H9 (cell line): ENCODE measurements at regions not wholly inside any gene's neighbourhood (a gene's known extent, or its start where the extent isn't known, plus 50 kb on each side); places are given as distances from the start of the nearest gene placed in this dataset.

Experiments used
- DNase-seq: peaks from one replicate; pipeline ENCODE4 v3.0.0-alpha.2; 2017
- H2AFZ ChIP-seq: one replicate; pipeline ENCODE4 v1.6.1; 2013; ENCODE audit warnings: mild to moderate bottlenecking, low read length, control low read depth, moderate library complexity
- H2AK5ac ChIP-seq: 2 replicates; pipeline ENCODE4 v1.6.1; 2013; ENCODE audit warnings: low read length, control low read depth, mixed read lengths; ENCODE audit not compliant: insufficient read length
- H2BK120ac ChIP-seq: one replicate; pipeline ENCODE4 v1.6.1; 2013; ENCODE audit warnings: low read depth, mild to moderate bottlenecking, low read length, control low read depth, inconsistent platforms; ENCODE audit not compliant: poor library complexity, severe bottlenecking
- H2BK12ac ChIP-seq: 2 replicates; pipeline ENCODE4 v1.6.1; 2013; ENCODE audit warnings: low read length, control low read depth, mixed read lengths, low read depth; ENCODE audit not compliant: insufficient read length
- H2BK15ac ChIP-seq: 2 replicates; pipeline ENCODE4 v1.6.1; 2013; ENCODE audit warnings: low read depth, low read length, control low read depth
- H2BK20ac ChIP-seq: one replicate; pipeline ENCODE4 v1.6.1; 2013; ENCODE audit warnings: low read depth, mild to moderate bottlenecking, low read length, control low read depth, inconsistent platforms; ENCODE audit not compliant: poor library complexity, severe bottlenecking
- H2BK5ac ChIP-seq: 2 replicates; pipeline ENCODE4 v1.6.1; 2013; ENCODE audit warnings: low read length, control low read depth, mixed read lengths; ENCODE audit not compliant: insufficient read length
- H3K14ac ChIP-seq: 2 replicates; pipeline ENCODE4 v1.6.1; 2013; ENCODE audit warnings: low read length, control low read depth; ENCODE audit not compliant: insufficient read depth
- H3K18ac ChIP-seq: 2 replicates; pipeline ENCODE4 v1.6.1; 2013; ENCODE audit warnings: low read depth, mild to moderate bottlenecking, mixed read lengths, low read length, control low read depth; ENCODE audit not compliant: insufficient read length
- H3K23ac ChIP-seq: 2 replicates; pipeline ENCODE4 v1.6.1; 2013; ENCODE audit warnings: low read length, control low read depth, mixed read lengths, low read depth; ENCODE audit not compliant: insufficient read length
- H3K23me2 ChIP-seq: 2 replicates; pipeline ENCODE4 v1.6.1; 2013; ENCODE audit warnings: low read depth, mild to moderate bottlenecking, mixed read lengths, low read length, control low read depth; ENCODE audit not compliant: insufficient read length, poor library complexity, severe bottlenecking
- H3K27ac ChIP-seq: 2 replicates; pipeline ENCODE4 v1.5.1; 2013; ENCODE audit warnings: low read length, control low read depth, mixed read lengths, low read depth; ENCODE audit not compliant: insufficient read length
- H3K27me3 ChIP-seq: 2 replicates; pipeline ENCODE4 v1.6.1; 2013; ENCODE audit warnings: low read length, control low read depth, inconsistent platforms; ENCODE audit not compliant: insufficient read depth
- H3K4ac ChIP-seq: 2 replicates; pipeline ENCODE4 v1.6.1; 2013; ENCODE audit warnings: low read depth, mild to moderate bottlenecking, control low read depth, inconsistent platforms, low read length, moderate library complexity
- H3K4me1 ChIP-seq: 2 replicates; pipeline ENCODE4 v1.6.1; 2013; ENCODE audit warnings: low read length, control low read depth, inconsistent platforms; ENCODE audit not compliant: insufficient read depth
- H3K4me2 ChIP-seq: 2 replicates; pipeline ENCODE4 v1.6.1; 2013; ENCODE audit warnings: low read length, control low read depth, mixed read lengths; ENCODE audit not compliant: insufficient read length, insufficient read depth
- H3K56ac ChIP-seq: 2 replicates; pipeline ENCODE4 v1.6.1; 2013; ENCODE audit warnings: low read depth, mild to moderate bottlenecking, mixed read lengths, low read length, control low read depth; ENCODE audit not compliant: insufficient read length
- H3K79me1 ChIP-seq: 2 replicates; pipeline ENCODE4 v1.6.1; 2013; ENCODE audit warnings: low read depth, mild to moderate bottlenecking, moderate library complexity, low read length, control low read depth, inconsistent platforms; ENCODE audit not compliant: insufficient read depth, poor library complexity, severe bottlenecking
- H3K79me2 ChIP-seq: 2 replicates; pipeline ENCODE4 v1.6.1; 2013; ENCODE audit warnings: low read length, control low read depth, inconsistent platforms; ENCODE audit not compliant: insufficient read depth
- H3K9ac ChIP-seq: 2 replicates; pipeline ENCODE4 v1.6.1; 2013; ENCODE audit warnings: low read length, control low read depth, mixed read lengths; ENCODE audit not compliant: insufficient read length; ENCODE audit errors: extremely low read depth
- H3K9me3 ChIP-seq: one replicate; pipeline ENCODE4 v1.6.1; 2013; ENCODE audit warnings: low read depth, low read length, inconsistent platforms; ENCODE audit not compliant: control insufficient read depth
- H3T11ph ChIP-seq: one replicate; pipeline ENCODE4 v1.6.1; 2013; ENCODE audit warnings: mild to moderate bottlenecking, low read length, control low read depth, inconsistent platforms
- H4K20me1 ChIP-seq: one replicate; pipeline ENCODE4 v1.6.1; 2013; ENCODE audit not compliant: control insufficient read depth, insufficient read length, insufficient read depth
- H4K5ac ChIP-seq: 2 replicates; pipeline ENCODE4 v1.6.1; 2013; ENCODE audit warnings: low read depth, mild to moderate bottlenecking, mixed read lengths, low read length, control low read depth; ENCODE audit not compliant: insufficient read length
- H4K8ac ChIP-seq: replicated peaks from 2 replicates; pipeline ENCODE4 v1.6.1; 2013; ENCODE audit warnings: low read length, control low read depth, mixed read lengths, low read depth; ENCODE audit not compliant: insufficient read length
- H4K91ac ChIP-seq: 2 replicates; pipeline ENCODE4 v1.6.1; 2013; ENCODE audit warnings: low read depth, mild to moderate bottlenecking, moderate library complexity, mixed read lengths, low read length, control low read depth; ENCODE audit not compliant: insufficient read length
- H3K27ac Mint-ChIP-seq, 3 experiments: 2 replicates in 2 of 3; 3 replicates in 1 of 3; pipeline ENCODE4 v1.8.0; 2020 to 2021; ENCODE audit warnings: mixed read lengths in 3 of 3, mild to moderate bottlenecking in 1 of 3, moderate library complexity in 1 of 3
- H3K27me3 Mint-ChIP-seq: 2 replicates; pipeline ENCODE4 v1.8.0; 2021; ENCODE audit warnings: low read depth, mild to moderate bottlenecking, moderate library complexity, mixed read lengths
- H3K36me3 Mint-ChIP-seq, 3 experiments: 2 replicates in 2 of 3; 3 replicates in 1 of 3; pipeline ENCODE4 v1.8.0; 2020 to 2021; ENCODE audit warnings: low read depth in 3 of 3, mixed read lengths in 3 of 3; ENCODE audit not compliant: insufficient read depth in 1 of 3
- H3K4me1 Mint-ChIP-seq, 2 experiments: 2 replicates each; pipeline ENCODE4 v1.8.0; 2020; ENCODE audit warnings: mixed read lengths in 2 of 2
- H3K4me3 Mint-ChIP-seq, 2 experiments: 2 replicates in 1 of 2; 3 replicates in 1 of 2; pipeline ENCODE4 v1.8.0; 2020 to 2021; ENCODE audit warnings: mild to moderate bottlenecking in 2 of 2, mixed read lengths in 2 of 2, moderate library complexity in 1 of 2
- H3K9me3 Mint-ChIP-seq, 2 experiments: 2 replicates in 1 of 2; 3 replicates in 1 of 2; pipeline ENCODE4 v1.8.0; 2020; ENCODE audit warnings: mild to moderate bottlenecking in 2 of 2, mixed read lengths in 2 of 2, moderate library complexity in 1 of 2
- WGBS: extraction: QIAGEN DNeasy Blood & Tissue Kit; methylation state at CpG from one replicate; pipeline ENCODE4 v1.1.7; 2013; ENCODE audit warnings: missing lambda C conversion rate, low lambda C conversion rate, mixed read lengths; ENCODE audit not compliant: insufficient read length; ENCODE audit errors: extremely low coverage; 5-methylcytosine and 5-hydroxymethylcytosine counted together
- TF ChIP-seq, protein P1 (sequence below): fragments of 200-600 bp; sonication (generic); conservative IDR thresholded peaks from 3 replicates; pipeline ENCODE4 v1.8.0; 2021; ENCODE audit warnings: antibody characterized with exemption, mild to moderate bottlenecking

DNA sequence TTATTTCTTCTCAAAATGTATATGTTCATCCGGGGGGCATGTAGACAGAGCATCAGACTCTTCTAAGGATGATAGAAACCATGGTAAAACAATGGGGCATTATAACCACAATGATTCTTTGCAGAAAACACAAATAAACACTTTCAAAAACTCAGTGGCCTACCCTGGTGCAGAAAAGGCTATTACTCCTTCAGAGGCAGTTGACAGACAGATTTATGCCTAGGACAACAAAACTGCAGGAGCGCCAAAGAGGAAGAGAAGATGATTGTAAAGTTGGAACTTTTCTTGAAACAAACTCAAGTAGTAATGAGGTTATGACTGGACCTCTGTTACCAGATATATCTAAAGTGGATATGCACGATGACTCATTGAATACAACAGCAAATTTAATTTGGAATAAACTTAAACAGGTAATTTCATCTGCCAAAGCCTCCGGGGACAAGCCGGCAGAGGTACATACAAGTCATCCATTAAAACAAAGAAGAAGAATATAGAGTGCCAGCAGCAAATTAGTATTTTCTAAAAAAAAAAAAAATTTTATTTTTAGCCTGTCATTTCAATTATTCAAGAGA, 1068.4 kb upstream of the INTU start:
- no peaks in the 10 kb centered on the region for H3K23me2 ChIP-seq
- H3K18ac ChIP-seq, result no peak overlapping the region
- no peaks in the 10 kb centered on the region for H3K79me2 ChIP-seq
- no peak overlapping the region for H3K9ac ChIP-seq
- H3K27me3 ChIP-seq, result no peaks in the 10 kb centered on the region
- H2BK120ac ChIP-seq, result no peak overlapping the region
- no peak overlapping the region for H2AFZ ChIP-seq
- H3T11ph ChIP-seq, result no peak overlapping the region
- H2BK12ac ChIP-seq, result no peak overlapping the region
- H2BK5ac ChIP-seq, result no peak overlapping the region
- H2BK15ac ChIP-seq, result no peak overlapping the region
- H3K56ac ChIP-seq, result no peak overlapping the region
- H3K27ac ChIP-seq, result no peak overlapping the region
- no peak overlapping the region for H2AK5ac ChIP-seq
- WGBS, result no CpG with 5 or more reads among the region's 5 CpGs
- no peak overlapping the region for H4K91ac ChIP-seq
- H3K4ac ChIP-seq, result no peak overlapping the region
- H3K4me1 ChIP-seq, result no peaks in the 10 kb centered on the region
- no peak overlapping the region for H4K8ac ChIP-seq
- no peak overlapping the region for H3K23ac ChIP-seq
- no peaks in the 10 kb centered on the region for H3K9me3 Mint-ChIP-seq
- H3K4me2 ChIP-seq, result no peak overlapping the region
- no peaks in the 10 kb centered on the region for H3K36me3 Mint-ChIP-seq
- no peak for DNase-seq
- H3K27me3 Mint-ChIP-seq, result no peaks in the 10 kb centered on the region
- no peaks in the 10 kb centered on the region for H3K9me3 ChIP-seq
- H4K20me1 ChIP-seq, result no peaks in the 10 kb centered on the region
- TF ChIP-seq, protein P1, sequence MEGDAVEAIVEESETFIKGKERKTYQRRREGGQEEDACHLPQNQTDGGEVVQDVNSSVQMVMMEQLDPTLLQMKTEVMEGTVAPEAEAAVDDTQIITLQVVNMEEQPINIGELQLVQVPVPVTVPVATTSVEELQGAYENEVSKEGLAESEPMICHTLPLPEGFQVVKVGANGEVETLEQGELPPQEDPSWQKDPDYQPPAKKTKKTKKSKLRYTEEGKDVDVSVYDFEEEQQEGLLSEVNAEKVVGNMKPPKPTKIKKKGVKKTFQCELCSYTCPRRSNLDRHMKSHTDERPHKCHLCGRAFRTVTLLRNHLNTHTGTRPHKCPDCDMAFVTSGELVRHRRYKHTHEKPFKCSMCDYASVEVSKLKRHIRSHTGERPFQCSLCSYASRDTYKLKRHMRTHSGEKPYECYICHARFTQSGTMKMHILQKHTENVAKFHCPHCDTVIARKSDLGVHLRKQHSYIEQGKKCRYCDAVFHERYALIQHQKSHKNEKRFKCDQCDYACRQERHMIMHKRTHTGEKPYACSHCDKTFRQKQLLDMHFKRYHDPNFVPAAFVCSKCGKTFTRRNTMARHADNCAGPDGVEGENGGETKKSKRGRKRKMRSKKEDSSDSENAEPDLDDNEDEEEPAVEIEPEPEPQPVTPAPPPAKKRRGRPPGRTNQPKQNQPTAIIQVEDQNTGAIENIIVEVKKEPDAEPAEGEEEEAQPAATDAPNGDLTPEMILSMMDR, result no peak
- H2BK20ac ChIP-seq, result no peak overlapping the region
- H3K4me1 Mint-ChIP-seq, result no peaks in the 10 kb centered on the region
- no peak overlapping the region for H3K14ac ChIP-seq
- no peak overlapping the region for H4K5ac ChIP-seq
- no peak overlapping the region for H3K4me3 Mint-ChIP-seq
- H3K79me1 ChIP-seq, result no peaks in the 10 kb centered on the region
- H3K27ac Mint-ChIP-seq, result no peak overlapping the region
